SK-N-SH (cell line): ENCODE measurements at regions not wholly inside any gene's neighbourhood (a gene's known extent, or its start where the extent isn't known, plus 50 kb on each side); places are given as distances from the start of the nearest gene placed in this dataset.
A peak's percentile ranks its signal among the peaks of the same experiment; 100 is the strongest.

Experiments
- CTCF ChIA-PET: fragments of 300-600, 350-600 bp; formaldehyde crosslinking; extraction: SDS; loops from one replicate; lab custom pipeline; 2021; lab: Yijun Ruan, JAX
- POLR2A ChIA-PET: fragments of 350-600 bp; sonication (Branson Sonifier 250); formaldehyde crosslinking; extraction: SDS; loops from one replicate; lab custom pipeline; 2020; ENCODE audit warnings: antibody characterized with exemption, inconsistent platforms; lab: Yijun Ruan, JAX
- DNase-seq: peaks from one replicate; pipeline ENCODE4 v3.0.0; 2012
- H2AFZ ChIP-seq: fragments of 200-600 bp; sonication (generic); 2 replicates; pipeline ENCODE4 v1.8.1; 2016; ENCODE audit warnings: antibody characterized with exemption, mild to moderate bottlenecking, low read depth
- H3F3A ChIP-seq: fragments of 200-600 bp; sonication (generic); replicated peaks from 2 replicates; pipeline ENCODE3; 2016; ENCODE audit warnings: antibody characterized with exemption, mild to moderate bottlenecking; ENCODE audit not compliant: insufficient read depth
- H3K27ac ChIP-seq, 2 experiments: fragments of 200-500 bp in 1 of 2; fragments of 200-600 bp in 1 of 2; sonication (Bioruptor generic) in 1 of 2; sonication (generic), shearing (Covaris generic) in 1 of 2; 2 replicates each; pipeline versions ENCODE4 v1.5.1 to v1.6.1; 2014 to 2016; ENCODE audit warnings: low read depth in 2 of 2, inconsistent platforms in 1 of 2, low read length in 1 of 2, mild to moderate bottlenecking in 1 of 2, mixed read lengths in 1 of 2
- H3K27me3 ChIP-seq: fragments of 200-600 bp; sonication (generic), shearing (Covaris generic); 2 replicates; pipeline ENCODE4 v1.6.1; 2016; ENCODE audit warnings: mixed run types; ENCODE audit not compliant: insufficient read depth
- H3K36me3 ChIP-seq, 2 experiments: fragments of 200-500 bp in 1 of 2; fragments of 200-600 bp in 1 of 2; sonication (Bioruptor generic) in 1 of 2; sonication (generic) in 1 of 2; replicated peaks in 1 of 2; 2 replicates each; pipeline versions ENCODE3 to v1.5.1; 2014 to 2016; ENCODE audit warnings: low read length in 1 of 2, mild to moderate bottlenecking in 1 of 2; ENCODE audit not compliant: insufficient read depth in 2 of 2, control insufficient read depth in 1 of 2
- H3K4me1 ChIP-seq, 2 experiments: fragments of 200-500 bp in 1 of 2; fragments of 200-600 bp in 1 of 2; sonication (Bioruptor generic) in 1 of 2; sonication (generic), shearing (Covaris generic) in 1 of 2; 2 replicates each; pipeline versions ENCODE4 v1.5.1 to v1.6.1; 2014 to 2016; ENCODE audit warnings: low read depth in 1 of 2, low read length in 1 of 2, mixed run types in 1 of 2; ENCODE audit not compliant: insufficient read depth in 2 of 2, control insufficient read depth in 1 of 2
- H3K4me2 ChIP-seq: fragments of 200-600 bp; sonication (generic), shearing (Covaris generic); 2 replicates; pipeline ENCODE4 v1.6.1; 2017; ENCODE audit warnings: mixed run types
- H3K4me3 ChIP-seq, 2 experiments: fragments of 200-500 bp in 1 of 2; fragments of 200-600 bp in 1 of 2; sonication (Bioruptor generic) in 1 of 2; sonication (generic), shearing (Covaris generic) in 1 of 2; 2 replicates each; pipeline versions ENCODE4 v1.5.1 to v1.8.1; 2014 to 2016; ENCODE audit warnings: low read depth in 2 of 2, inconsistent platforms in 1 of 2, low read length in 1 of 2, mild to moderate bottlenecking in 1 of 2, mixed read lengths in 1 of 2, moderate library complexity in 1 of 2
- H3K79me2 ChIP-seq: fragments of 200-600 bp; sonication (generic); 2 replicates; pipeline ENCODE4 v1.8.1; 2017; ENCODE audit warnings: mild to moderate bottlenecking; ENCODE audit not compliant: insufficient read depth
- H3K9ac ChIP-seq: fragments of 200-600 bp; sonication (generic); 2 replicates; pipeline ENCODE4 v1.6.1; 2017; ENCODE audit warnings: mixed run types
- H3K9me2 ChIP-seq: fragments of 200-600 bp; sonication (generic); 2 replicates; pipeline ENCODE4 v1.6.1; 2017; ENCODE audit warnings: mixed run types
- H3K9me3 ChIP-seq: fragments of 200-600 bp; sonication (generic); 2 replicates; pipeline ENCODE4 v1.6.1; 2017; ENCODE audit warnings: mixed run types, mild to moderate bottlenecking, moderate library complexity
- H4K20me1 ChIP-seq: fragments of 200-600 bp; sonication (generic); 2 replicates; pipeline ENCODE4 v1.6.1; 2017; ENCODE audit warnings: mild to moderate bottlenecking, mixed run types; ENCODE audit not compliant: insufficient read depth
- ELF1 ChIP-seq: IDR thresholded peaks from 2 replicates; pipeline ENCODE4 v1.4.0; 2012
- EP300 ChIP-seq, 2 experiments: IDR thresholded peaks; 2 replicates each; pipeline versions ENCODE4 v1.4.0 to v1.6.1; 2012; ENCODE audit warnings: borderline replicate concordance in 1 of 2, low read depth in 1 of 2, low read length in 1 of 2
- FOXJ3 ChIP-seq: sonication (generic); formaldehyde crosslinking; IDR thresholded peaks from 2 replicates; pipeline ENCODE4 v1.5.1; 2020; ENCODE audit warnings: mild to moderate bottlenecking, missing genetic modification reagents
- GATA2 ChIP-seq: sonication (generic); formaldehyde crosslinking; IDR thresholded peaks from 2 replicates; pipeline ENCODE4 v1.5.0; 2020; ENCODE audit warnings: mild to moderate bottlenecking, missing genetic modification reagents
- JUND ChIP-seq: IDR thresholded peaks from 2 replicates; pipeline ENCODE4 v1.4.0; 2012
- MEF2A ChIP-seq: IDR thresholded peaks from 2 replicates; pipeline ENCODE4 v1.4.0; 2012; ENCODE audit warnings: low read depth, borderline replicate concordance
- NRF1 ChIP-seq: IDR thresholded peaks from 2 replicates; pipeline ENCODE4 v1.6.1; 2012; ENCODE audit warnings: low read depth, mild to moderate bottlenecking, low read length
- POLR2AphosphoS5 ChIP-seq: IDR thresholded peaks from 2 replicates; pipeline ENCODE4 v1.6.1; 2012; ENCODE audit warnings: low read depth, low read length
- RAD21 ChIP-seq: IDR thresholded peaks from 2 replicates; pipeline ENCODE4 v1.6.1; 2012; ENCODE audit warnings: mild to moderate bottlenecking, low read length
- RCOR1 ChIP-seq: fragments of 150-350 bp; IDR thresholded peaks from 2 replicates; pipeline ENCODE4 v1.6.1; 2017; ENCODE audit warnings: antibody characterized with exemption, low read length
- TCF12 ChIP-seq: IDR thresholded peaks from 2 replicates; pipeline ENCODE4 v1.4.0; 2012
- TEAD4 ChIP-seq: IDR thresholded peaks from 2 replicates; pipeline ENCODE4 v1.4.0; 2012; ENCODE audit warnings: mild to moderate bottlenecking, borderline replicate concordance; ENCODE audit not compliant: insufficient read depth
- WGBS: methylation state at CpG from one replicate; pipeline ENCODE4 v1.1.6; 2017; ENCODE audit warnings: low lambda C conversion rate; 5-methylcytosine and 5-hydroxymethylcytosine counted together
- TF ChIP-seq, protein P1 (sequence below): IDR thresholded peaks from 2 replicates; pipeline ENCODE4; 2012
- TF ChIP-seq, protein P2 (sequence below): fragments of 200-600 bp; sonication (generic); IDR thresholded peaks from 2 replicates; pipeline ENCODE4 v1.6.1; 2017; ENCODE audit warnings: antibody characterized with exemption, mild to moderate bottlenecking, moderate library complexity
- TF ChIP-seq, protein P3 (sequence below): IDR thresholded peaks from 2 replicates; pipeline ENCODE4 v1.4.0; 2012; ENCODE audit warnings: low read depth, borderline replicate concordance

DNA sequence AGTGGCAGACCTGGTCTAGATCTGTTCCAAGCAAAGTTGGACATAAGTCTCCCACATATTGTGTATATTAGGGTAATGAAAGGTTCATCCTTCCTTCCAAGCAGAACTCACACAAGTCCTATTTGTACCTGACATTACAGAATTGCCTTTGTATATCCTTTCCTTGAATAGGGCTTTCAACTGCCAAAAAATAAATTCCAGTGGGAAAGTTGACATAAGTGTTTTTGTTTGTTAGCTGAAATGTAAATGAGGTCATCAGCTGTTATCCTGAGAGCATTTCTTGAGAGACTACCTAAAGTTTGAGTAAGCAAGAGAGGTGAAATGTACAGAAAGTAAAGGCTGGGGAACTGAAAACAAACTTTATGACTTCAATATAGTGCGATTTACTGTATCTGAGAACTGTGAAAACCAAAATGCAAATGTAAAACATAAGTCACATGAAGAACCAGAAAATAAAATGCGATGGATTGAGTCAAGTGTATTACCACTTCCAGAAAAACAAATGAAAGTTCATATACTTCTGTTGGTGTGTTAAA is 527.3 kb upstream of the SEMA3D start:
- ChIA-PET CTCF (no interaction called here), POLR2A (no interaction called here)
- no peak for DNase-seq
- Histone ChIP-seq H3K9me3 (no peaks in the 10 kb centered on the region), H3K4me1 (no peaks in the 10 kb centered on the region; a peak in 1 of 4 replicates), H3F3A (peaks cover 7% of the 10 kb centered on the region), H2AFZ (no peak overlapping the region), H3K27me3 (no peaks in the 10 kb centered on the region), H3K79me2 (no peaks in the 10 kb centered on the region), H3K4me2 (no peak overlapping the region), H3K36me3 (no peaks in the 10 kb centered on the region), H3K9ac (no peak overlapping the region), H3K9me2 (no peaks in the 10 kb centered on the region), H3K4me3 (no peak overlapping the region), H3K27ac (no peak overlapping the region), H4K20me1 (no peaks in the 10 kb centered on the region)
- WGBS, result 88% methylated on average over 2 of the region's 2 CpGs
- TF ChIP-seq TEAD4, result no peak
- TF ChIP-seq EP300 (IDR thresholded peaks at IDR 0.05; ENCODE audit: borderline replicate concordance in 1 of 2, low read depth in 1 of 2, low read length in 1 of 2), result no peak
- TF ChIP-seq RCOR1, result no peak
- TF ChIP-seq, protein P1, sequence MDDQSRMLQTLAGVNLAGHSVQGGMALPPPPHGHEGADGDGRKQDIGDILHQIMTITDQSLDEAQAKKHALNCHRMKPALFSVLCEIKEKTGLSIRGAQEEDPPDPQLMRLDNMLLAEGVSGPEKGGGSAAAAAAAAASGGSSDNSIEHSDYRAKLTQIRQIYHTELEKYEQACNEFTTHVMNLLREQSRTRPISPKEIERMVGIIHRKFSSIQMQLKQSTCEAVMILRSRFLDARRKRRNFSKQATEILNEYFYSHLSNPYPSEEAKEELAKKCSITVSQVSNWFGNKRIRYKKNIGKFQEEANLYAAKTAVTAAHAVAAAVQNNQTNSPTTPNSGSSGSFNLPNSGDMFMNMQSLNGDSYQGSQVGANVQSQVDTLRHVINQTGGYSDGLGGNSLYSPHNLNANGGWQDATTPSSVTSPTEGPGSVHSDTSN, result no peak
- no peak for TF ChIP-seq GATA2 (CRISPR knock-in tag)
- TF ChIP-seq MEF2A, result no peak
- TF ChIP-seq, protein P2, sequence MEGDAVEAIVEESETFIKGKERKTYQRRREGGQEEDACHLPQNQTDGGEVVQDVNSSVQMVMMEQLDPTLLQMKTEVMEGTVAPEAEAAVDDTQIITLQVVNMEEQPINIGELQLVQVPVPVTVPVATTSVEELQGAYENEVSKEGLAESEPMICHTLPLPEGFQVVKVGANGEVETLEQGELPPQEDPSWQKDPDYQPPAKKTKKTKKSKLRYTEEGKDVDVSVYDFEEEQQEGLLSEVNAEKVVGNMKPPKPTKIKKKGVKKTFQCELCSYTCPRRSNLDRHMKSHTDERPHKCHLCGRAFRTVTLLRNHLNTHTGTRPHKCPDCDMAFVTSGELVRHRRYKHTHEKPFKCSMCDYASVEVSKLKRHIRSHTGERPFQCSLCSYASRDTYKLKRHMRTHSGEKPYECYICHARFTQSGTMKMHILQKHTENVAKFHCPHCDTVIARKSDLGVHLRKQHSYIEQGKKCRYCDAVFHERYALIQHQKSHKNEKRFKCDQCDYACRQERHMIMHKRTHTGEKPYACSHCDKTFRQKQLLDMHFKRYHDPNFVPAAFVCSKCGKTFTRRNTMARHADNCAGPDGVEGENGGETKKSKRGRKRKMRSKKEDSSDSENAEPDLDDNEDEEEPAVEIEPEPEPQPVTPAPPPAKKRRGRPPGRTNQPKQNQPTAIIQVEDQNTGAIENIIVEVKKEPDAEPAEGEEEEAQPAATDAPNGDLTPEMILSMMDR, result no peak
- TF ChIP-seq, protein P3, sequence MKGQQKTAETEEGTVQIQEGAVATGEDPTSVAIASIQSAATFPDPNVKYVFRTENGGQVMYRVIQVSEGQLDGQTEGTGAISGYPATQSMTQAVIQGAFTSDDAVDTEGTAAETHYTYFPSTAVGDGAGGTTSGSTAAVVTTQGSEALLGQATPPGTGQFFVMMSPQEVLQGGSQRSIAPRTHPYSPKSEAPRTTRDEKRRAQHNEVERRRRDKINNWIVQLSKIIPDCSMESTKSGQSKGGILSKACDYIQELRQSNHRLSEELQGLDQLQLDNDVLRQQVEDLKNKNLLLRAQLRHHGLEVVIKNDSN, result no peak
- TF ChIP-seq ELF1, result no peak
- no peak for TF ChIP-seq TCF12
- TF ChIP-seq JUND, result no peak
- no peak for TF ChIP-seq POLR2AphosphoS5
- no peak for TF ChIP-seq NRF1

DNA sequence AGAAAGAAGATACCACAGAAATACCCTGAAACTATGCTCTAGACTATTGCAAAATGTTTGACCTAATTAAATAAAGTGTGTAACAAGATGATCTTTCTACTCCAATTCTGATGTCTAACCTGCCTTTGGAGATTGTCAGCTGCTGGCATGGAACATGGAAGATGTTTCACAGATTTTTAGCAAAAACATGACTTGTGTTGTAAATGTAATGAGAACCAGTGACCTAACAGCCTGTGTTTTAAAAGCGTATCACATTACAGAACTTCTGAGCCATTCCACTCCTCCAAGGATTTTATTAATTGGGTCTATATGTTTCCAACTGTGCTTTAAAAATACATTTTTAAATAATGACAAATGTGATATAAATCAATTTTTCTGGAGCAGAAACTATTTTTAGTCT is 526.3 kb upstream of the SEMA3D start:
- Histone ChIP-seq H3K4me3 (no peak overlapping the region), H3K36me3 (no peaks in the 10 kb centered on the region), H3K27ac (no peak overlapping the region; a peak in 1 of 4 replicates), H3K4me2 (no peak overlapping the region), H3K27me3 (no peaks in the 10 kb centered on the region), H3K9ac (no peak overlapping the region), H3K9me3 (no peaks in the 10 kb centered on the region), H3F3A (peaks cover 7% of the 10 kb centered on the region), H3K4me1 (no peaks in the 10 kb centered on the region; a peak in 1 of 4 replicates), H2AFZ (no peak overlapping the region), H4K20me1 (no peaks in the 10 kb centered on the region), H3K9me2 (no peaks in the 10 kb centered on the region), H3K79me2 (no peaks in the 10 kb centered on the region)
- ChIA-PET POLR2A (no interaction called here), CTCF (no interaction called here)
- TF ChIP-seq, protein P1, result peak; percentile 23; the same call in 1 of the 2 replicates
- TF ChIP-seq FOXJ3 (CRISPR knock-in tag) (no peak), RAD21 (no peak), TCF12 (peak; percentile 25; the same call in 1 of the 2 replicates)
- DNase-seq, result no peak
- WGBS, result 82% methylated on average over 1 of the region's 1 CpG
